Keratinocyte (primary cell): ENCODE measurements at regions not wholly inside any gene's neighbourhood (a gene's known extent, or its start where the extent isn't known, plus 50 kb on each side); places are given as distances from the start of the nearest gene placed in this dataset.

Experiments
- DNase-seq: peaks from one replicate; pipeline ENCODE4 v3.0.0-alpha.2; 2011; ENCODE audit warnings: low read depth, missing footprints, low spot score
- FAIRE-seq: peaks from 2 replicates; lab custom pipeline; 2011; peaks lifted over from hg19 to GRCh38; lab: Jason Lieb, UNC
- H2AFZ ChIP-seq: 2 replicates; pipeline ENCODE4 v1.6.0; 2012; ENCODE audit warnings: low read length, control low read depth, inconsistent platforms; ENCODE audit not compliant: control insufficient read depth
- H3K27ac ChIP-seq: 2 replicates; pipeline ENCODE4 v1.5.1; 2011; ENCODE audit warnings: low read length; ENCODE audit not compliant: control insufficient read depth, insufficient read depth
- H3K27me3 ChIP-seq: 3 replicates; pipeline ENCODE4 v1.6.0; 2011; ENCODE audit warnings: low read length; ENCODE audit not compliant: control insufficient read depth, insufficient read depth; ENCODE audit errors: extremely low read depth
- H3K36me3 ChIP-seq, 2 experiments: 2 replicates in 1 of 2; 3 replicates in 1 of 2; pipeline ENCODE4 v1.5.1; 2011; ENCODE audit warnings: low read length in 2 of 2, mild to moderate bottlenecking in 1 of 2; ENCODE audit not compliant: control insufficient read depth in 2 of 2, insufficient read depth in 2 of 2; ENCODE audit errors: extremely low read depth in 1 of 2
- H3K4me1 ChIP-seq: 3 replicates; pipeline ENCODE4 v1.5.1; 2011; ENCODE audit warnings: low read length; ENCODE audit not compliant: control insufficient read depth, insufficient read depth; ENCODE audit errors: extremely low read depth
- H3K4me2 ChIP-seq: 3 replicates; pipeline ENCODE4 v1.6.0; 2011; ENCODE audit warnings: low read depth, low read length; ENCODE audit not compliant: control insufficient read depth, insufficient read depth; ENCODE audit errors: extremely low read depth
- H3K4me3 ChIP-seq, 3 experiments: fragments of 200-600 bp in 1 of 3; sonication (generic) in 1 of 3; 2 replicates in 2 of 3; 3 replicates in 1 of 3; pipeline ENCODE4 v1.5.1; 2011 to 2016; ENCODE audit warnings: low read length in 3 of 3, mild to moderate bottlenecking in 3 of 3, control low read depth in 2 of 3, inconsistent platforms in 1 of 3, low read depth in 1 of 3, mixed read lengths in 1 of 3, mixed run types in 1 of 3, moderate library complexity in 1 of 3; ENCODE audit not compliant: control insufficient read depth in 2 of 3, insufficient read depth in 2 of 3; ENCODE audit errors: extremely low read depth in 1 of 3
- H3K79me2 ChIP-seq: 2 replicates; pipeline ENCODE4 v1.6.0; 2012; ENCODE audit warnings: low read length; ENCODE audit not compliant: control insufficient read depth, insufficient read depth
- H3K9ac ChIP-seq: 3 replicates; pipeline ENCODE4 v1.6.0; 2011; ENCODE audit warnings: low read length; ENCODE audit not compliant: control insufficient read depth, insufficient read depth; ENCODE audit errors: extremely low read depth
- H3K9me1 ChIP-seq: 3 replicates; pipeline ENCODE4 v1.6.0; 2011; ENCODE audit warnings: low read length; ENCODE audit not compliant: control insufficient read depth, insufficient read depth; ENCODE audit errors: extremely low read depth
- H3K9me3 ChIP-seq: 2 replicates; pipeline ENCODE4 v1.5.1; 2012; ENCODE audit warnings: low read depth, low read length; ENCODE audit not compliant: control insufficient read depth
- H4K20me1 ChIP-seq: 3 replicates; pipeline ENCODE4 v1.6.0; 2011; ENCODE audit warnings: low read length; ENCODE audit not compliant: control insufficient read depth, insufficient read depth; ENCODE audit errors: extremely low read depth
- CTCF ChIP-seq, 3 experiments: IDR thresholded peaks in 1 of 3; conservative IDR thresholded peaks in 1 of 3; optimal IDR thresholded peaks in 1 of 3; 2 replicates in 2 of 3; 3 replicates in 1 of 3; pipeline versions ENCODE3 to v1.5.1; 2011; ENCODE audit warnings: low read length in 3 of 3, mild to moderate bottlenecking in 3 of 3, moderate library complexity in 2 of 3, control low read depth in 1 of 3, inconsistent platforms in 1 of 3; ENCODE audit not compliant: insufficient read depth in 2 of 3; ENCODE audit errors: extremely low read depth in 1 of 3
- EZH2 ChIP-seq: IDR thresholded peaks from one replicate; pipeline ENCODE4 v1.6.1; 2012; ENCODE audit warnings: inconsistent platforms, mild to moderate bottlenecking, low read length, moderate library complexity
- dilution Hi-C: fragments of 300-500 bp; cut with MboI; formaldehyde crosslinking; loops from one replicate; pipeline ENCODE4 v1.7.0; 2020; ENCODE audit warnings: low sequenced_read_pairs; ENCODE audit not compliant: extremely low pct_ligation_motif_present

- TF ChIP-seq EZH2 (no peak), CTCF (optimal IDR thresholded peaks at IDR 0.05 in 1 of 3, IDR thresholded peaks at IDR 0.05 in 1 of 3, conservative IDR thresholded peaks at IDR 0.05 in 1 of 3; ENCODE audit: extremely low read depth in 1 of 3, insufficient read depth in 2 of 3, low read length in 3 of 3) (no peak)
- Histone ChIP-seq H3K9ac (no peak overlapping the region), H3K9me3 (no peaks in the 10 kb centered on the region), H3K79me2 (no peaks in the 10 kb centered on the region), H2AFZ (no peak overlapping the region), H3K4me3 (no peak overlapping the region), H3K27ac (no peak overlapping the region), H3K9me1 (no peaks in the 10 kb centered on the region), H4K20me1 (no peaks in the 10 kb centered on the region), H3K4me1 (no peaks in the 10 kb centered on the region), H3K27me3 (no peaks in the 10 kb centered on the region), H3K4me2 (no peak overlapping the region), H3K36me3 (no peaks in the 10 kb centered on the region)
- no peak for FAIRE-seq
- dilution Hi-C loops = no loop called here
- no peak for DNase-seq
Measured at GRCh38 chr4:20641976-20642375, 58.3 kb upstream of the PACRGL start.

- no peaks in the 10 kb centered on the region for H3K27me3 ChIP-seq
- dilution Hi-C loops = no loop called here
- no peaks in the 10 kb centered on the region for H3K36me3 ChIP-seq
- H3K27ac ChIP-seq = no peak overlapping the region
- DNase-seq = no peak
- no peaks in the 10 kb centered on the region for H4K20me1 ChIP-seq
- no peaks in the 10 kb centered on the region for H3K9me1 ChIP-seq
- no peak overlapping the region for H3K9ac ChIP-seq
- no peak for TF ChIP-seq EZH2
- no peak for TF ChIP-seq CTCF (optimal IDR thresholded peaks at IDR 0.05 in 1 of 3, IDR thresholded peaks at IDR 0.05 in 1 of 3, conservative IDR thresholded peaks at IDR 0.05 in 1 of 3; ENCODE audit: extremely low read depth in 1 of 3, insufficient read depth in 2 of 3, low read length in 3 of 3)
- no peaks in the 10 kb centered on the region for H3K9me3 ChIP-seq
- no peak overlapping the region for H3K4me2 ChIP-seq
- H3K4me3 ChIP-seq = no peak overlapping the region
- no peaks in the 10 kb centered on the region for H3K79me2 ChIP-seq
- no peaks in the 10 kb centered on the region for H3K4me1 ChIP-seq
- H2AFZ ChIP-seq = no peak overlapping the region
- FAIRE-seq = no peak
Measured at GRCh38 chr4:20643631-20644030, 56.6 kb upstream of the PACRGL start.
